Uterus (tissue), 2 donors: ENCODE measurements at regions not wholly inside any gene's neighbourhood (a gene's known extent, or its start where the extent isn't known, plus 50 kb on each side); places are given as distances from the start of the nearest gene placed in this dataset.

Source experiments
- POLR2A ChIP-seq, 2 donors: fragments of 450-650 bp; IDR thresholded peaks; one replicate each; pipeline ENCODE4 v1.6.1; 2016; ENCODE audit warnings: antibody characterized with exemption in 2 of 2, mild to moderate bottlenecking in 1 of 2, moderate library complexity in 1 of 2
- TF ChIP-seq, protein P1 (sequence below), 4 experiments: fragments of 200-600 bp in 2 of 4; fragments of 450-650 bp in 2 of 4; sonication (generic) in 2 of 4; IDR thresholded peaks; one replicate each; pipeline ENCODE4 v1.5.1; 2016 to 2019; ENCODE audit warnings: antibody characterized with exemption in 4 of 4, mild to moderate bottlenecking in 2 of 4, moderate library complexity in 1 of 4

DNA sequence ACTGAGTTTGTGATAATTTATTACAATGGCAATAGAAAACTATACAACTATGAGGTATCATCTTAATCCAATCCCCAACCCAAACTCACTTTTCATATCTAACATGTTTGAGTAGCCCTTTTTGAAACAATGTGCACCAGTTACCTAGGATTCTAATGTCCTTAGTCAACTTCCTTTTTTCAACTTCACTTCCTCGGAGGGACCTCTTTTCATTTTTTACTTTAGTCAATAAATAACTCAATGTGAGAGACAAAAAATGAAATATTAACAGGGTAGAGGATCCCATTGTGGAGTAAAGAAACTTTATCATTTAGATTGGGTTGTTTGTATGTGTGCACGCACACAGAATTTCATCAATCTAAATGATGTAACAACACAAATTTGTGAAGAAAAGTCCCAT is 193.6 kb upstream of the LRRC3B start:
- no peak for TF ChIP-seq POLR2A (IDR thresholded peaks at IDR 0.05)
- TF ChIP-seq, protein P1, sequence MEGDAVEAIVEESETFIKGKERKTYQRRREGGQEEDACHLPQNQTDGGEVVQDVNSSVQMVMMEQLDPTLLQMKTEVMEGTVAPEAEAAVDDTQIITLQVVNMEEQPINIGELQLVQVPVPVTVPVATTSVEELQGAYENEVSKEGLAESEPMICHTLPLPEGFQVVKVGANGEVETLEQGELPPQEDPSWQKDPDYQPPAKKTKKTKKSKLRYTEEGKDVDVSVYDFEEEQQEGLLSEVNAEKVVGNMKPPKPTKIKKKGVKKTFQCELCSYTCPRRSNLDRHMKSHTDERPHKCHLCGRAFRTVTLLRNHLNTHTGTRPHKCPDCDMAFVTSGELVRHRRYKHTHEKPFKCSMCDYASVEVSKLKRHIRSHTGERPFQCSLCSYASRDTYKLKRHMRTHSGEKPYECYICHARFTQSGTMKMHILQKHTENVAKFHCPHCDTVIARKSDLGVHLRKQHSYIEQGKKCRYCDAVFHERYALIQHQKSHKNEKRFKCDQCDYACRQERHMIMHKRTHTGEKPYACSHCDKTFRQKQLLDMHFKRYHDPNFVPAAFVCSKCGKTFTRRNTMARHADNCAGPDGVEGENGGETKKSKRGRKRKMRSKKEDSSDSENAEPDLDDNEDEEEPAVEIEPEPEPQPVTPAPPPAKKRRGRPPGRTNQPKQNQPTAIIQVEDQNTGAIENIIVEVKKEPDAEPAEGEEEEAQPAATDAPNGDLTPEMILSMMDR (IDR thresholded peaks at IDR 0.05) = no peak
